ENCODE measurements at regions not wholly inside any gene's neighbourhood (a gene's known extent, or its start where the extent isn't known, plus 50 kb on each side); places are given as distances from the start of the nearest gene placed in this dataset.
A peak's percentile ranks its signal among the peaks of the same experiment; 100 is the strongest.
"Not testable (repeated sequence)": the region's sequence is repeated elsewhere in the genome, so short reads cannot be mapped to it uniquely, and the experiment has no call there.

DNA sequence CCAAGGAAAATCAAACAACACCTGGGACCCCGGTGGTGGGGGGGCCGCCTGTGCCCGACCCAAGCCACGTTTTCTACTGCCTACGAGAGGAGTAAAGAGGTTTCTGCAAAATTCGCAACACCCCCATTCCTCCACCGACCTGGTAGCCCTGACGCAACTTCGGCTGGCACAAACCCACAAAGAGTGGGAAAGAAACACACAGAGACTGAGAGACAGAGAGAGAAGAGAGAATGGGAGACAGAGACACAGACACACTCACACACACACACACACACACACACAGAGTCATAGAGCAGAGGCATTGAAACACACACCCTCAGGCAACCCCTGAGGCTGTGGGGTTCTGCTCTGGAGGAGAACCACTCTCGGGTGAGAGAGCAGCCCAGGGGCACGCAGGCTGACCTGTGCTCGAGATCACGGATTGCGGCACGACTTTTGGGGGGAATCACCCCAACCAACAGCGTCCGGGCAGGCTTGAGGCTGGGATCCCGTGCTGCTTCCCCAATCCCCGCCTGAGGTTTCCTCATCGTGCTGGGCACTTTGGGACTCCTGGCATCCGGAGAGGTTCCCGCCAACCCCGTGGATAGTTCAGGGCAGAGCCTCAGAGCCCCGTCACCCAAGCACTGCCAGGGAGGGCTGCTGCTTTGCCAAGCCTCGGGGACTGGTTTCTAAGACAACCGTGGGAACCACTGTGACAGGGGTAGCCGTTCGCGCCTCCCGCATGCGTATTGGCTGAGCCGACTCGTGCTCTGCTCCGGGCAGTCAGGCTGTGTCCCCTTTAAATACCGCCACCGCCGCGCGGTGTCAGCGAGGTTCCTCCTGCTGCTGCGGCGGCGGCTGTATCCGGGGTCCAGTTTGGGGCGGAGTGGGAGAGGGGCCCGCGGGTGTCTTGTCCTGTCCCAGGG, 682.4 kb upstream of the TPTE start:
- no peak overlapping the region for H3K27ac ChIP-seq (ENCODE audit: low read depth in 1 of 2, low read length in 2 of 2)
- H3K4me3 ChIP-seq (ENCODE audit: low read depth in 1 of 3, low read length in 3 of 3): peak overlapping the region in 1 of 3 donors; percentile 19
- H3K27me3 ChIP-seq (ENCODE audit: control insufficient read depth in 4 of 4, insufficient read depth in 4 of 4, low read length in 3 of 4): no peaks in the 10 kb centered on the region
- TF ChIP-seq NR2F2 (IDR thresholded peaks at IDR 0.05) (no peak), TAF1 (conservative IDR thresholded peaks at IDR 0.05) (no peak), JUND (IDR thresholded peaks at IDR 0.05) (no peak), HNF4G (IDR thresholded peaks at IDR 0.05) (no peak), EGR1 (IDR thresholded peaks at IDR 0.05; ENCODE audit: low read depth in 2 of 2) (no peak), GABPA (IDR thresholded peaks at IDR 0.05 in 1 of 2, conservative IDR thresholded peaks at IDR 0.05 in 1 of 2) (no peak), YY1 (IDR thresholded peaks at IDR 0.05) (no peak), FOXA2 (IDR thresholded peaks at IDR 0.05) (no peak), FOXA1 (IDR thresholded peaks at IDR 0.05) (no peak), RXRA (IDR thresholded peaks at IDR 0.05) (no peak), SP1 (IDR thresholded peaks at IDR 0.05) (no peak), HNF4A (conservative IDR thresholded peaks at IDR 0.05) (no peak), RAD21 (IDR thresholded peaks at IDR 0.05) (no peak)
- TF ChIP-seq, protein P1, sequence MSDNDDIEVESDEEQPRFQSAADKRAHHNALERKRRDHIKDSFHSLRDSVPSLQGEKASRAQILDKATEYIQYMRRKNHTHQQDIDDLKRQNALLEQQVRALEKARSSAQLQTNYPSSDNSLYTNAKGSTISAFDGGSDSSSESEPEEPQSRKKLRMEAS (IDR thresholded peaks at IDR 0.05): no peak
- TF ChIP-seq, protein P2, sequence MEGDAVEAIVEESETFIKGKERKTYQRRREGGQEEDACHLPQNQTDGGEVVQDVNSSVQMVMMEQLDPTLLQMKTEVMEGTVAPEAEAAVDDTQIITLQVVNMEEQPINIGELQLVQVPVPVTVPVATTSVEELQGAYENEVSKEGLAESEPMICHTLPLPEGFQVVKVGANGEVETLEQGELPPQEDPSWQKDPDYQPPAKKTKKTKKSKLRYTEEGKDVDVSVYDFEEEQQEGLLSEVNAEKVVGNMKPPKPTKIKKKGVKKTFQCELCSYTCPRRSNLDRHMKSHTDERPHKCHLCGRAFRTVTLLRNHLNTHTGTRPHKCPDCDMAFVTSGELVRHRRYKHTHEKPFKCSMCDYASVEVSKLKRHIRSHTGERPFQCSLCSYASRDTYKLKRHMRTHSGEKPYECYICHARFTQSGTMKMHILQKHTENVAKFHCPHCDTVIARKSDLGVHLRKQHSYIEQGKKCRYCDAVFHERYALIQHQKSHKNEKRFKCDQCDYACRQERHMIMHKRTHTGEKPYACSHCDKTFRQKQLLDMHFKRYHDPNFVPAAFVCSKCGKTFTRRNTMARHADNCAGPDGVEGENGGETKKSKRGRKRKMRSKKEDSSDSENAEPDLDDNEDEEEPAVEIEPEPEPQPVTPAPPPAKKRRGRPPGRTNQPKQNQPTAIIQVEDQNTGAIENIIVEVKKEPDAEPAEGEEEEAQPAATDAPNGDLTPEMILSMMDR (IDR thresholded peaks at IDR 0.05; ENCODE audit: low read depth, low read length, missing input control): no peak
- TF ChIP-seq, protein P3, sequence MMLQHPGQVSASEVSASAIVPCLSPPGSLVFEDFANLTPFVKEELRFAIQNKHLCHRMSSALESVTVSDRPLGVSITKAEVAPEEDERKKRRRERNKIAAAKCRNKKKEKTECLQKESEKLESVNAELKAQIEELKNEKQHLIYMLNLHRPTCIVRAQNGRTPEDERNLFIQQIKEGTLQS (IDR thresholded peaks at IDR 0.05): no peak
- TF ChIP-seq, protein P4, sequence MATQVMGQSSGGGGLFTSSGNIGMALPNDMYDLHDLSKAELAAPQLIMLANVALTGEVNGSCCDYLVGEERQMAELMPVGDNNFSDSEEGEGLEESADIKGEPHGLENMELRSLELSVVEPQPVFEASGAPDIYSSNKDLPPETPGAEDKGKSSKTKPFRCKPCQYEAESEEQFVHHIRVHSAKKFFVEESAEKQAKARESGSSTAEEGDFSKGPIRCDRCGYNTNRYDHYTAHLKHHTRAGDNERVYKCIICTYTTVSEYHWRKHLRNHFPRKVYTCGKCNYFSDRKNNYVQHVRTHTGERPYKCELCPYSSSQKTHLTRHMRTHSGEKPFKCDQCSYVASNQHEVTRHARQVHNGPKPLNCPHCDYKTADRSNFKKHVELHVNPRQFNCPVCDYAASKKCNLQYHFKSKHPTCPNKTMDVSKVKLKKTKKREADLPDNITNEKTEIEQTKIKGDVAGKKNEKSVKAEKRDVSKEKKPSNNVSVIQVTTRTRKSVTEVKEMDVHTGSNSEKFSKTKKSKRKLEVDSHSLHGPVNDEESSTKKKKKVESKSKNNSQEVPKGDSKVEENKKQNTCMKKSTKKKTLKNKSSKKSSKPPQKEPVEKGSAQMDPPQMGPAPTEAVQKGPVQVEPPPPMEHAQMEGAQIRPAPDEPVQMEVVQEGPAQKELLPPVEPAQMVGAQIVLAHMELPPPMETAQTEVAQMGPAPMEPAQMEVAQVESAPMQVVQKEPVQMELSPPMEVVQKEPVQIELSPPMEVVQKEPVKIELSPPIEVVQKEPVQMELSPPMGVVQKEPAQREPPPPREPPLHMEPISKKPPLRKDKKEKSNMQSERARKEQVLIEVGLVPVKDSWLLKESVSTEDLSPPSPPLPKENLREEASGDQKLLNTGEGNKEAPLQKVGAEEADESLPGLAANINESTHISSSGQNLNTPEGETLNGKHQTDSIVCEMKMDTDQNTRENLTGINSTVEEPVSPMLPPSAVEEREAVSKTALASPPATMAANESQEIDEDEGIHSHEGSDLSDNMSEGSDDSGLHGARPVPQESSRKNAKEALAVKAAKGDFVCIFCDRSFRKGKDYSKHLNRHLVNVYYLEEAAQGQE (IDR thresholded peaks at IDR 0.05): no peak
- TF ChIP-seq, protein P5, sequence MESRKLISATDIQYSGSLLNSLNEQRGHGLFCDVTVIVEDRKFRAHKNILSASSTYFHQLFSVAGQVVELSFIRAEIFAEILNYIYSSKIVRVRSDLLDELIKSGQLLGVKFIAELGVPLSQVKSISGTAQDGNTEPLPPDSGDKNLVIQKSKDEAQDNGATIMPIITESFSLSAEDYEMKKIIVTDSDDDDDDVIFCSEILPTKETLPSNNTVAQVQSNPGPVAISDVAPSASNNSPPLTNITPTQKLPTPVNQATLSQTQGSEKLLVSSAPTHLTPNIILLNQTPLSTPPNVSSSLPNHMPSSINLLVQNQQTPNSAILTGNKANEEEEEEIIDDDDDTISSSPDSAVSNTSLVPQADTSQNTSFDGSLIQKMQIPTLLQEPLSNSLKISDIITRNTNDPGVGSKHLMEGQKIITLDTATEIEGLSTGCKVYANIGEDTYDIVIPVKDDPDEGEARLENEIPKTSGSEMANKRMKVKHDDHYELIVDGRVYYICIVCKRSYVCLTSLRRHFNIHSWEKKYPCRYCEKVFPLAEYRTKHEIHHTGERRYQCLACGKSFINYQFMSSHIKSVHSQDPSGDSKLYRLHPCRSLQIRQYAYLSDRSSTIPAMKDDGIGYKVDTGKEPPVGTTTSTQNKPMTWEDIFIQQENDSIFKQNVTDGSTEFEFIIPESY (IDR thresholded peaks at IDR 0.05): no peak
- WGBS: 62% methylated on average over 47 of the region's 47 CpGs
- peaks cover 3 to 12% (median 10%) of the 10 kb centered on the region in 4 donors for H3K9me3 ChIP-seq (ENCODE audit: control insufficient read depth in 4 of 4, low read length in 3 of 4)
- H3K4me1 ChIP-seq (ENCODE audit: control insufficient read depth in 4 of 4, insufficient read depth in 4 of 4, low read length in 3 of 4): no peaks in the 10 kb centered on the region
- H3K36me3 ChIP-seq (ENCODE audit: control insufficient read depth in 4 of 4, insufficient read depth in 3 of 4, low read depth in 1 of 4, low read length in 3 of 4): no peaks in the 10 kb centered on the region
- H3K9ac ChIP-seq (ENCODE audit: low read depth in 1 of 2, low read length in 2 of 2): no peak overlapping the region
- DNase-seq (ENCODE audit: low spot score): no peak

DNA sequence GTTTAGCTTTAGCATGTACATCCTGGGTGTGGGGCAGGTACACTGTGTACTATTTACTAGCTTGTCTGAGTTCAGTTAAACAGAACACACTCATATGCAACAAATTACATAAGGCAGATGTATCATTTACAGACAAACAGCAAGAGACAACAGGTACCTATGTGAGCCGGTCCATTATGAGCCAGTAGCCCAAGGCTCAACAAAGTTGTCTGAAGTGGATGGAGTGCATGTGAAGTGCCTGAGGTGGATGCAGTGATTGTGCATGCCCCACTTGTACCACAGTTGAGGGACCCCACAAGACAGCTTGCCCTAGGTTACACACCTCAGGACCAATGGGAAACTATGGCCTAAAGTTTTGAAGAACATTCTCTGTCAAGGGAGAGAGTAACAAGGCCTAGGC, 677.3 kb upstream of the TPTE start:
- H3K9ac ChIP-seq (ENCODE audit: low read depth in 1 of 2, low read length in 2 of 2); H3K4me3 ChIP-seq (ENCODE audit: low read depth in 1 of 3, low read length in 3 of 3); H3K9me3 ChIP-seq (ENCODE audit: control insufficient read depth in 4 of 4, low read length in 3 of 4); H3K27ac ChIP-seq (ENCODE audit: low read depth in 1 of 2, low read length in 2 of 2); H3K4me1 ChIP-seq (ENCODE audit: control insufficient read depth in 4 of 4, insufficient read depth in 4 of 4, low read length in 3 of 4); H3K36me3 ChIP-seq (ENCODE audit: control insufficient read depth in 4 of 4, insufficient read depth in 3 of 4, low read depth in 1 of 4, low read length in 3 of 4); DNase-seq (ENCODE audit: low spot score); H3K27me3 ChIP-seq (ENCODE audit: control insufficient read depth in 4 of 4, insufficient read depth in 4 of 4, low read length in 3 of 4): not testable (repeated sequence)
- WGBS: 78% methylated on average over 1 of the region's 1 CpG

DNA sequence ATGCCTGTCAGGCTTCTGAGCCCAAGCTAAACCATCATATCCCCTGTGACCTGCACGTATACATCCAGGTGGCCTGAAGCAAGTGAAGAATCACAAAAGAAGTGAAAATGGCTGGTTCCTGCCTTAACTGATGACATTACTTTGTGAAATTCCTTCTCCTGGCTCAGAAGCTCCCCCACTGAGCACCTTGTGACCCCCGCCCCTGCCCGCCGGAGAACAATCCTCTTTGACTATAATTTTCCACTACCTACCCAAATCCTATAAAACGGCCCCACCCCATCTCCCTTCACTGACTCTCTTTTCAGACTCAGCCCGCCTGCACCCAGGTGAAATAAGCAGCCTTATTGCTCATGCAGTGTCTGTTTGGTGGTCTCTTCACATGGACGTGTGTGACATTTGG, 673.9 kb upstream of the TPTE start:
- not testable (repeated sequence) for H3K27me3 ChIP-seq (ENCODE audit: control insufficient read depth in 4 of 4, insufficient read depth in 4 of 4, low read length in 3 of 4); DNase-seq (ENCODE audit: low spot score); H3K36me3 ChIP-seq (ENCODE audit: control insufficient read depth in 4 of 4, insufficient read depth in 3 of 4, low read depth in 1 of 4, low read length in 3 of 4); H3K9ac ChIP-seq (ENCODE audit: low read depth in 1 of 2, low read length in 2 of 2); H3K4me1 ChIP-seq (ENCODE audit: control insufficient read depth in 4 of 4, insufficient read depth in 4 of 4, low read length in 3 of 4); H3K27ac ChIP-seq (ENCODE audit: low read depth in 1 of 2, low read length in 2 of 2); H3K9me3 ChIP-seq (ENCODE audit: control insufficient read depth in 4 of 4, low read length in 3 of 4); H3K4me3 ChIP-seq (ENCODE audit: low read depth in 1 of 3, low read length in 3 of 3)
- 65% methylated on average over 7 of the region's 7 CpGs for WGBS
